Amniotic epithelial cell (primary cell): ENCODE measurements at regions not wholly inside any gene's neighbourhood (a gene's known extent, or its start where the extent isn't known, plus 50 kb on each side); places are given as distances from the start of the nearest gene placed in this dataset.

Experiments
- DNase-seq: peaks from one replicate; pipeline ENCODE4 v3.0.0-alpha.2; 2010; ENCODE audit warnings: low read depth

DNA sequence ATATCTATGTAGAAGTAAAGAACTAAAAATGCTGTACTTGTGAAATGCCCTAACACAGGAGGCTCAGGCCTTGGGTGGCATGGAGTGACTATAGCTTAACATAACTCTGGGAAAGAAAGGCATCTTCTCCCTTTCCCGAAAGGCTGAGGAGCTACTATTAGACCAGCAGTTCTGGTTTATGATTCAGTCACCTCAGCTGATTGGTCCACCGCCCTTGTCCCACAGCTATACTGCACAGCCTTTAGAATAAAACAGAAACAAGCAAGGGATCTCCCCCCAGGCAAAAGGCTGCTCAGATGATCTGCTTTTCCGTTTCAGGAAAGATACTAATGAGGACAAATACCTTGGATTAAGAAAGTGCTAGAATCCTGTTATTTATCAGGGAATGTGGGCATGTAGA lies 171.3 kb downstream of the SNCA start:
- DNase-seq = no peak

DNA sequence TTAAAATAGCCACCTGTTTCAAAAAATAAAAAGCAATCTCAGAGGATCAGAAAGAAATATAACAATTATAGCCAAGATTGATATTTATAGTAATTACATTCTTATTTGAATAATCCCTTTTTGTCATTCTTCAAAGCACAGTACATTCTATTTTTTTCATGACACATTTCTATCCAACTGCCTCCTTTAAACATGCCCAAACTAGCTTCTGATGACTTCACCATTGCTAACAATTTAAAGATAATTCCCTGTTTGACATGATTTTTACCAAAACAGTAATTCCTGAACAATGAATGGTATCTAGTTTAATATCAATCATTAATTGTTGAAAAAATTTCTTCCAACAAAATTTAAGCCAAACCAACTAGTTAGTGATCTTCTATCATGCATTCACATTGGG lies 172.4 kb downstream of the SNCA start:
- no peak for DNase-seq

DNA sequence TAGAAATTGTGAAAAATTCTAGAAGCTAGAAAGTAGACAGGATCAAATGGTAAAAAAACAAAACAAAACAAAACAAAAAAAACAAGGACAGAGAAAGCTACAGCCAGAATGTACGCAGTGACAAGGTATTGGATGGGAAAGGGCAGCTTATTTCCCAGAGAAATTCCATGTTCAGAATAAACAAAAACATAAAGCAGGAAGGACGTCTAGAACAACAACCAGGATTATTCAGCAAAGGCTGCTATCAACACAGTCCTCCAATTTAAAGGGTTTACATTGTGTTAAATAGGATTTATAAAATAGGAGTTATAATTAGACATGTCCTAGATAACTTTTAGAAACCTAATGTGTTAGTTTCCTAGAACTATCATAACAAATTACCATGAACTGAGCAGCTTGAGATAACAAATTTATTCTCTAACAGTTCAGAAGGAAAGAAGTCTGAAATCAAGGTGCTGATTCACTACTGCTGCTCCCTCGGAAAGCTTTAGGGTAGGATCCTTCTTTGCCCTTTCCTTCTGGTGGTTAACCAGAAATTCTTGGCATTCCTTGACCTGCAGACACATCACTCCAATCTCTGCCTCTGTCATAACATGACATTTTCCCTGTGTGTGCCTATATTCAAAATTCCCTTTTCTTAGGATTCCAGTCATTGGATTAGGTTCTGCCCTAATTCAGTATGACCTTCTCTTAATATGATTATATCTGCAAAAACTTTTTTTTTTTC lies 175.6 kb downstream of the SNCA start:
- DNase-seq = peak; percentile 86

DNA sequence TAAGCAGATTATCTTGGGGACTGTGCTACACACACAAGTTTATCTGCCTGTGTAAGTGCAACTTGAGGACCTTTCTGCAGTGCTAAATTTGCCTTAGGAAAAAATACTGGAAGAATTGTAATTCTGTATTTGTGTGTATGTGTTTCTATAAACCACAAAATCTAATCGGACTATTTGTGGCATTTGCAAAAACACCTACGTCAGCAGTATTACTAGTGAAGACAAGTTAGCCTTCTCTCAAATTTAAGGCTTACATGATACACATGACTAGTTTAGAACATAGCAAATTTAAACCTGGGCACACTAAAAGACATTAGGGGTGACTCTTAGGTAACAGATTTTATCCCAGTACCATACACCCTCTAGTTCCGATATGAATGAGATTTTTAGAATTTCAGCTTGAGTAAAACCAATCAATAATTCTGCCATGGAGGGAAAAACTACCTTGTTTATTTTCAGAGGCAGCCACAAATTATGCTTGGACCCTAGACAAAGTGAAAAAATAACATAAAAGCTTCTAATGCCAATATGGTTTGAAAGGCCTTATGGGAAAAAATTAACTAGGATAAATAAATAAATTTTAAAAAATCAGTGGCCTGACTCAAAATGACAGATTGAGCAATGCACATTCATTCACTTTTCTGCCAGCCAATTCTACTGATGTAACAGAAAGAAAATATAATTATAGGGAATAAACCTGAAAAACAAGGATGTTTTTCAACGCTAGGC lies 176.4 kb downstream of the SNCA start:
- DNase-seq = no peak

DNA sequence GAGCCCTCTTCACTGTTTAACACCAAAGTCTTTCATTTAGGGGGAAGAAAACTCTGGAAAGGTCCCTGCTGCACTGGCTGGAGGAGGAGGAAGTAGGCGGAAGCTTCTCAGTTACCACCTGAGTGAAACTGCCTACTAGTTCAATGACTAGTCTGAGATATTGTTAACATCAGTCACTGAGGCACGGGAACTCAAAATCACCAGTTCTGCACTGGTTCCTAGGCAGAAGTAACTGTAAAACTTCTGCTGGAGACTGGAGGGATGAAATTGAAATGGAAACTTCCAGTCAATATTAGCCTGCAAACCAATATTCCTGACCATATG lies 178.3 kb downstream of the SNCA start:
- DNase-seq = no peak

DNA sequence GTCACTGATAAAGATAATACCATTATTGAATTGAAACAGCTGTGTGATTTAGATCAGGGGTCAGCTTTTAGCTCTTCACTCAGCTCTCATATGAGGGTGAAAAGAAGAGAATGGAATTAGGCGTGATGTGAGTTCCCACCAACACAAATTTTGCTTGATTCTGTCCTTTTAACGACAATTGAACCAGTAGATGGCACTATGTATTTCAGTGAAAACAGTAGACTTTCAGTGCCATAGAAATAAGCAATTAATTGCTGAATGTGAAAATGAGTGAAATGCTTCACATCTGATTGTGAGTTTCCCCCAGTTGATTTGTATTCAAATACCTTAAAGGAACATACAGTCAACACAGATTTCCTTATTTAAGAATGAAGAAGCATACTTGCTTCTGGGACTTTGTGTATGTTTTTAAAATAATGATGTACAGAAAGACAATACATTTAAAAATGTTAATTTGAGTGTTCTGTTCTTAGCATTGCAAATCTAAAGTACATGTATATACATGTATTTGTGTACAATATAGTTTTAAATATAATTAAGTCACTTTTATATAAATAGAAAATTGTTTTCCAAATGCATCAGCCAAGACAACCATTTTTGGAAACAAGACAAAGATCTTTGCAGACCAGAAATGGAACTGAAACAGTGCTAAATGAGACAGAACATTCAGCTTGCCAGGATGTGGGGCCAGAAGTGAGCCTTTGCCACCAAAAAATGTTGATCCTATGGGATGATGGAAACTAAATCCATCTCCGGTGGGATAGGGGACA lies 178.8 kb downstream of the SNCA start:
- peak; percentile 48 for DNase-seq

DNA sequence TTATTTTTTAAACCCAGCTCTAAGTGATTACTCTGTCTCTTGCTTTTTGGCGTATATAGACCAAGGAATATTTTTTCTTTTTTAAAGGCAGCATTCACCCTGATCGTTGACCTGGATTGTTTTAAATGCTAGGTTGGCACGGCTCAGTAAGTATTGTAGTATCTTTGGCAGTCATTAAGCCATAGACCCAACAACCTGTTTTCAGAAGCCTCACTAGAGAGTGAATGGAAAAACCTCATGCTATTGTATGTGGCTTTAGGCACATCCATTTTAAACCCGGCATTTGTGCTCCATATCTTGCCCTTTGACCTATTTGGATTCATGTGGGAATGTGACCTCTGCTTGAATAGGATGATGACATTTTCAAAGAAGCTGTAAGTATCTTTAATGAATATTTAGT lies 183.9 kb downstream of the SNCA start:
- no peak for DNase-seq

DNA sequence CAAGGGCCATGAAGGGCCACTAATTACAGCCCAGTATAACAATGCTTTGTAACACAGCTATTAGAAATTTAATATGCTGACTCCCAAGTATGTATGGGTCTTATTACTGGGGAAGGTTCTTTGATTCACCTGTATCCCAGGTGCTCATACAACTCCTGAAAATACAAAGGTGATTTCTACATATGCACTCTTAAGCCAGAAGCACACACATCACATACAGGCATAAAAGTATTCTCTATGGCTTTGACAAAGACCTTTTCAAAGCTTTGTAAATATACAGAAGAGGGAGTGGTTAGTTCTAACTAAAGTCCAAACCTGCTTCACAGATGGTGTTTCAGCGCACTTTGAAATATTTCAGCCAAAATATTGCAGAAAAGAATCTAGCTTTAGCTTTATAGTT lies 191.5 kb downstream of the SNCA start:
- DNase-seq = no peak

DNA sequence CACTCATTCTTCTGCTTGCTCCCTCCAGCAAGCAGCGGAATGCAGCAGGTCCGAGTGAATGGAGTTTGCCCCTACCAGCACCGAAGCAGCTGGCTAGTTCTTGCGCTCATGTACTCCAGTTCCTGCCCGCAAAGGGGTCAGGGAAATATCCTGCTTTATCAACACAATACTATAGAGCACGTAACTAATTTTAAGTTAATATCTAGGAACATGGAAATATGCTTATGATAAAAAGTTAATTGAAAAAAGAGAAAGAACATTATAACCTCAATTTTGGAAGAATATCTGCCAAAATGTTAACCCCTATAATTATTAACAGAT lies 195.6 kb downstream of the SNCA start:
- no peak for DNase-seq

DNA sequence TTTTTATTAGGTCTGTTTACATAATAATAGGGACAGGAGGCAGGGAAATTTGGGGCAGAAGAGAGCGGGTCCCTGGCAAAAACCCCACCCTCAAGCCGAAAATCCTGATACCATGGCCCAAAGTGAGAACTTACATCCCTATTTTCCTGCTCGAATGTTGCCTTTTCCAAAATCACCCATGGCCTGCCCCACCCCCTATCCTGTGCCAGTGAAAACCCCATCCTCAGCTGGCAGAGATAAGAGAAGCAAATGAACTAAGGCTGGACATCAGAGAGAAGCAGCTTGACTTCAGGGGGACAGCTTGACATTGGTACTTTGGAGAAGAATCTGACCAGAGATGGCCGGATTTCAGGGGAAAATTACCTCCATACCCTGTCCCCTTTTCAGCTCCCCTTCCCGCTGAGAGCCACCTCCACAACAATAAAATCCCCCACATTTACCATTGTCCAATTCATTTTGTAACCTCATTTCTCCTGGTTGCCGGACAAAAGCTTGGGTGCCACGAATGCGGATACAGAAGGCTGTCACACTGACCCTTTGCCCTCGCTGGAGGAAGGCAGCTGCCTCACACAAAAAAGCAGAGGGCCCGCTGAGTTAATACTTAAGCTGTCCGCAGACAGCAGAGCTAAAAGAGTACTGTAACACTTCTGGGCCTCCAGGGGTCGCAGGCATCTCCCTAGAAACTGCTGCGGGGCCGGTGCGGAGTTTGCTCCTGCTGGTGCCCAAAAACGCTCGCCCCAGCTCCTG lies 196.2 kb downstream of the SNCA start:
- DNase-seq = peak; percentile 59

DNA sequence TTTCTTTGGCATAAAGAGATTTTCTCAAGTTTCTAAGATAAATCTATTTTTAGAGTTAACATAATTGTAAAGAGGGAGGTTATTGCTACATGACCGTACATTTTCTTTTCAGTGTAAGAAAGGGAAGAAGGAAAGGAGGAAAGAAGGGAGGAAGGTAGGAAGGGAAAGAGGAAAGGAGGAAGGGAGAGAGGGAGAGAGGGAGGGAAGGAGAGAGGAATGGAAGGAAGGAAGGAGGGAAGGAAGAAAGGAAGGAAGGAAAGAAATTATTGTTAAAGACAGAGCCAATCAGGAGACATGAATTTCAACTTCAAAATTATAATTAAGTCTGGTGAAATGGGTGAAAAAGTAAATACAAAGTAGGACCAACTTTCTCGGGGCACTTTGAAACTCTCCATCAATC lies 197.6 kb downstream of the SNCA start:
- no peak for DNase-seq

DNA sequence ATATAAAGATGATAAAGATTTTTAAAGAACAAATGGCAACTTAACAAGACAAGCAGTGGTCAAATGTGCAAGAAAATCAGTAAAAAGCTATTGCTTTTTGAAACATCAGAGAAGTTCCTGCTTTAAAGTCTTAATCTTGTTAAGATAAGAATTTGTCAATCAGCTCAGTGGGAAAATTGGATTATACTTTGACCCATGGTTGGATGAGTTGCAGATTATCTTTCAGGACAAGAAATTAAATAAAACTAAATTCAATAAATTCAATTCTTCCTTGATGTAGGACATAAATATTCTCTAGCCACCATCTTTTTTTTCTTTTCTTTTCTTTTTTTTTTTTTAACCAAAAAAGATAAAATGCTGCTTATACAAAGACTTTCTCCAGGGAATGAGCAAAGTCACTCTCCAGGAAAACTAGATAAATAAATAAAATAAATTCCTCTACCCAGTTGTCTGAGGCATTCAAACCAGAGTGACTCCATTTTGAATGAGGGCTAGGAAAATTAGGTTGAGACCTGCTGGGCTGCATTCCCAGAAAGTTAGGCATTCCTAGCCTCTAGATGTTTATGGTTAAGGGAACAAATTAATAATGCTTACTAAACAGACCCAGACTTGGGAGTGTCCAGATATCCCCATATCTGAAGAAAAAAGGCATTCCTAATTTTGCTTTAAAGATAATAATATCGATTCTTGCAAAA lies 211.2 kb downstream of the SNCA start:
- DNase-seq = no peak

DNA sequence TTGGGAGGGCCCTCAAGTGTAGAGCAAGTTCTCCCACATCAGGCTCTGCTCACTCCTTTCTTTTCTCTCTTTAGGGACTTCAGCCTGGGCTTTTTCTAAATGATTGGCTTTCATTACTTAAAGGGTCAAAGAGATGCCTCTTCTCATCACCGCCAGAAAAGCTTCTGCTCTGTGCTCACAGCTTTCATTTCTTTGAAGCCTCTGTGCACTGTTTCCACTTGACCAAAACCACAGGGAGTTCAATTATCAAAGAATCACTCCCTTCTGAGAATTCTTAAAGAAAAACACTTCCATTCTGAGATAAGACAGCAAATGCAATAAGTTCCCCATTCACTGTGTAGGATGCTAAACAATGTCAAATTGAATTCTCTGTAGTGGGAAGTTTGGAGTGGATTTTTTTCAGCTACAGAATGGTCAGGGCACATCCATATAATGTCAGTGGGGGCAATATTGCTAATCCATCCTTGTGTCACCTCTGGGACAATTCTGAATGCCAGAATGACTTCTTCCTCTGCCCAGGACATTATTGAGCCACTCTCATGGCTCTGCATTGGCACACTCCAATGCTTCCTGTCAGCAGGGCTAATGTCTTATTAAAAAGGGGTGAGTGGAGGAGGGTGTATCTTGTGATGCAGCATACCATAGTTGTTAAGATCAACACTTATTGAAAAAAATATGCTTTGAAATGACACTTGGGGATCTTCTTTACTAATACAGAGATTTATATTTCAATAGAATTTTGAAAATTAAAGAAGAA lies 217.6 kb downstream of the SNCA start:
- peak; percentile 7 for DNase-seq

DNA sequence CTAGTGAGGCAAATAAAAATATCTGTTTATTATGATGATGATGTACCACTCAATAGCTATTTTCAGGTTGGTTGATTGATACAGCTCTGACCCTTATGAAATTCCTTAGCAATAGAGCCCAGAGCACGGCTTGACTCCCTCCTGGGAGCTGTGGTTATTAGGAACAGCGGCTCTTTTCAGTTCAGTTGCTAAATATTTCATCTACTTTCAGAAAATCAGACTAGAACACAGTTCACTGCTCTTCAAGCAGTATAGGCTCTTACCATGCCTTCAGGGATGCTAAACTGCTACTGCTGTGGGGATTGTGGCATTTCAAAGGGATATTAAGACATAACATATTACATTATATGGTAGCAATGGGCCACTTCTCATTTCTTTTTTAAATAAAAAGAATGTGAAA lies 218.8 kb downstream of the SNCA start:
- no peak for DNase-seq

DNA sequence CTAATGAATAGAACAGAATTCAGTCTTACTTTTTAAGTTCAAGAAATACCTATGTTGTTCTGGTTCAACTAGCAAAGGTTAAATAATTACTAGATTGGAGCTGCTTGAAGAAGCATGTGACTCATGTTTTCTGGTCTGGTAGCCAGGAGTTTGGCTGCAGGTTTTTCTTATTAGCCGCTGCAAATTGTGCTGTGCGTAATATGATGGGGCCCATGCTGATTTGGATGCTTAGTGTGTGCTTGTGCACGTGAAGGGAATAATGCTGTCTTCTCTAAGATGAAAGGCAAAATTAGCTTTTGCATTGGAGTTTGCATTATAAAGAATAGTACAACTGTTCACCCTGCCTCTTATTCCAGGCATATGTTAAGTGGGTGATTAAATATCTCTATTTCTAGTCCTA lies 219.6 kb downstream of the SNCA start:
- no peak for DNase-seq

DNA sequence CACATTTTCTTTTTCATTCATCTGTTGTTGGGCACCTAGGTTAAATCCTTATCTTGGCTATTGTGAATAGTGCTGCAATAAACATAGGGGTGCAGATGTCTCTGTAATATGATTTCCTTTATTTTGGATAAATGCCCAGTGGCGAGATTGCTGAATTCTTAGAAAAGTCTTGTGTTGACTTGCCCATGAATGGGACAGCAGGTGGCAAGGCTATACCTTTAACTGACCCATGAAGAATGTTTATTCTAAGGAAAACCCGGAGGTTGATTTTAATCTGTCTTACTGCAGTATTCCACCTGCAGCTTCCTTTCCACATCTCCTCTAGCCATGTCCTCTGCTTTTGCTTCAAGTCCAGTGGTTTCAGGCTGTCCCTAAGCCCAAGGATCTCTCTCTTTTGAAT lies 220.6 kb downstream of the SNCA start:
- DNase-seq = no peak

DNA sequence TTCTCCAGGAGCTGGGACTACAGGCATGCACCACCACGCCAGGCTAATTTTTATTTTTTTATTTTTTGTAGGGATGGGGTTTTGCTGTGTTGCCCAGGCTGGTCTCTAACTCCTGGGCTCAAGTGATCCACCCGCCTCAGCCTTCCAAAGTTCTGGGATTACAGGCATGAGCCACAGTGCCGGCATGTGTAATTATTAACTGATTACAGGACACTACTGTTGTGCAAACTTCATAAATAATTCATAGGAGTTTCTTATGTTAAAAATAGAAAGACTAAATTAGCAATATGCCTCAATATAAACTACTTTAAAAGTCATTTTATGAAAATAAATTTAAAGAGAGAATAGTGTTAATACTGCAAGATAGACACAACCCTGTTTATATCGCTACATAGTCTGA lies 221.9 kb downstream of the SNCA start:
- no peak for DNase-seq

DNA sequence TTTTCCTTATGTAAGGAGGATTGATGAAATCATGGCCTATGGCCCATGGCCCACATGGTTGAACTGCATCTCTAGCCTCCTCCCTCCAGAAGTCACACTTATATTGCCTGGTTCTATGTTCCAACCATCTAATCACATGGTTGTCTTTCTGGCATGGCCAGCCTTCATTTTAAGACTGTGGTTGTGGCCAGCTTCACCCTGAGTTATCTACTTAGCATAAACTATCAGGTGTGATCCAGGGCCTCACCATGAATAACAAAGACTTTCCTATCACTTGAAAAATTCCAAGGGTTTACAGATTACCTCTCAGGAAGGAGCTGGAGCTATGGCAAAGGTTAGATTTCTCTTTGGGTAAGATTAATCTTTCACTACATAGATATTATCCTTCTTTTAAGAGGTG lies 222.8 kb downstream of the SNCA start:
- DNase-seq = no peak

DNA sequence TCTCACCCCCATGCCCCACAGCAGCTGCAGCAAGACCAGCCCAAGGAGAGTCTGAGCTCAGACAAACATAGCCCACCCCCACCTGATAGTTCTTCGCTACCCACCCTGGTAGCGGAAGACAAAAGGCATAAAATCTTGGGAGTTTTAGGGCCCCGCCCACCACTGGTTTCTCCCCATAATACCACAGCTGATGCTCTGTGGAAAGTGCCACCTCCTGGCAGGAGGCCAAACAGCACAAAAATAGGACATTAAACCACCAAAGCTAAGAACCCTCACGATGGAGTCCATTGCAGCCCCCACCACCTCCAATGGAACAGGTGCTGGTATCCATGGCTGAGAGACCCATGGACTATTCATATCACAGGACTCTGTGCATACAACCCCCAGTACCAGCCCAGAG lies 226.7 kb downstream of the SNCA start:
- DNase-seq = no peak

DNA sequence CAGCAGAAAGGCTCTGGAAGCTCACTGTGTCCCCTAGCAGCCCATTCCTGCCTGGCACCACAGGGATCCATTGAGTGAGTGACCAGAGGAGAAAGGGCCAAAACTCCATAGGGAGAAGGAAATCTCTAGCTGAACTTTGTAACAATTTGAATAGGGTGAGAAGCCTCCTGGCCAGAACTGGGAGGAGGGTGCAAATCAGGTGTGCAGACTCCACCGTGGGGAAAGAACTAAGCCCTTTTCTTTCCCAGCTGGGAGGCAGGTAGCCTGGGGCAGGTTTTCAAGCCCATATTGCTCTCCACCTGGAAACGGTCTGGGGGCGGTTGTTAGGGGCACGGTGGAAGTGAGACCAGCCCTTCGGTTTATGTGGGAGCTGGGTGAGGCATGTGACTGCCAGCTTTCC lies 227.2 kb downstream of the SNCA start:
- no peak for DNase-seq

DNA sequence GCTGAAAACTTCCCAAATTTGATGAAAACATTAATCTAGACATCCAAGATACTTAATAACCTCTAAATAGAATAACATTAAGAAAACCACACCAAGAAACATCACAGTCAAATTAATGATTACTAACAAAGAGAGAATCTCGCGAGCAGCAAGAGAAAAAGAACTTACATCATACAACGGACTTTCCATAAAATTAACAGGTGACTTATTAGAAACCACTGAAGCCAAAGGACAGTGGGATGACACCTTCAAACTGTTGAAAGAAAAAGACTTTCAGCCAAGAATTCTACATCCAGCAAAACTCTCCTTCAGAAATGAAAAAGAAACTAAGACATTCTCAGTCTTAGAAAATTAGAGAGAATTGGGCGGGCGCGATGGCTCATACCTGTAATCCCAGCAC lies 232.0 kb downstream of the SNCA start:
- no peak for DNase-seq
